Ishikawa (cell line): ENCODE measurements at regions not wholly inside any gene's neighbourhood (a gene's known extent, or its start where the extent isn't known, plus 50 kb on each side); places are given as distances from the start of the nearest gene placed in this dataset.

ENCODE experiments used
- EGR1 ChIP-seq: IDR thresholded peaks from 2 replicates; pipeline ENCODE4 v1.6.1; 2012
- EP300 ChIP-seq: IDR thresholded peaks from 2 replicates; pipeline ENCODE4 v1.6.1; 2012; ENCODE audit warnings: borderline replicate concordance
- RAD21 ChIP-seq: IDR thresholded peaks from 2 replicates; pipeline ENCODE4 v1.6.1; 2012; ENCODE audit warnings: low read depth
- USF1 ChIP-seq: IDR thresholded peaks from 2 replicates; pipeline ENCODE4 v1.6.1; 2012

GRCh38 chr3:117349566-117349965, 640.0 kb downstream of the TUSC7 start:
- TF ChIP-seq EGR1 (no peak), RAD21 (no peak), EP300 (no peak), USF1 (no peak)
